GM18873 (cell line): ENCODE measurements at regions not wholly inside any gene's neighbourhood (a gene's known extent, or its start where the extent isn't known, plus 50 kb on each side); places are given as distances from the start of the nearest gene placed in this dataset.

Experiments
- ATAC-seq: cut with Tn5 transposase; IDR thresholded peaks from one replicate; pipeline ENCODE4 v1.9.1; 2021; ENCODE audit warnings: mild to moderate bottlenecking, moderate library complexity, moderate number of reproducible peaks; ENCODE audit not compliant: unreplicated experiment, low FRiP score

DNA sequence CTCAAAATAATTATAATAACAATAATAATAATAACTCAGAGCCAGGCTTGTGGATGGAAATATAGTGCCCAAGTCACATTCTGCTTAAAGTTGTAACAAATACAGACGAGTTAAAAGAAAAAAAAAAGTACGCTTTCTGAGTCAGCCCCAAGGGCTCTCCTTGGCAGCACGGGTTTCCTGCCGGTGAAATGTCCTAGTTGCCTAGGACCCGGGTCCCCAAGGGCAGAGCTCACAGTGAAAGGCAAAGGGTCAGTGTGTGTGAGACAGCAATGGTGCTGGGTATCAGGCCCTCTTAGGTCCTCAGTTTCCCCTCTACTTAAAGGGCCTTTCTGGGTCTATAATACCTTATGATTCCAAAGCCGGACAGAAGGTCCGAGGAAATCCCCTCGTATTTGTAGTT is 96.3 kb upstream of the CLMN start:
- ATAC-seq: no peak

- no peak for ATAC-seq
Observed at GRCh38 chr14:95413289-95414215, 93.8 kb upstream of the CLMN start.

- ATAC-seq: no peak
Observed at GRCh38 chr14:95410838-95411237, 91.1 kb upstream of the CLMN start.

DNA sequence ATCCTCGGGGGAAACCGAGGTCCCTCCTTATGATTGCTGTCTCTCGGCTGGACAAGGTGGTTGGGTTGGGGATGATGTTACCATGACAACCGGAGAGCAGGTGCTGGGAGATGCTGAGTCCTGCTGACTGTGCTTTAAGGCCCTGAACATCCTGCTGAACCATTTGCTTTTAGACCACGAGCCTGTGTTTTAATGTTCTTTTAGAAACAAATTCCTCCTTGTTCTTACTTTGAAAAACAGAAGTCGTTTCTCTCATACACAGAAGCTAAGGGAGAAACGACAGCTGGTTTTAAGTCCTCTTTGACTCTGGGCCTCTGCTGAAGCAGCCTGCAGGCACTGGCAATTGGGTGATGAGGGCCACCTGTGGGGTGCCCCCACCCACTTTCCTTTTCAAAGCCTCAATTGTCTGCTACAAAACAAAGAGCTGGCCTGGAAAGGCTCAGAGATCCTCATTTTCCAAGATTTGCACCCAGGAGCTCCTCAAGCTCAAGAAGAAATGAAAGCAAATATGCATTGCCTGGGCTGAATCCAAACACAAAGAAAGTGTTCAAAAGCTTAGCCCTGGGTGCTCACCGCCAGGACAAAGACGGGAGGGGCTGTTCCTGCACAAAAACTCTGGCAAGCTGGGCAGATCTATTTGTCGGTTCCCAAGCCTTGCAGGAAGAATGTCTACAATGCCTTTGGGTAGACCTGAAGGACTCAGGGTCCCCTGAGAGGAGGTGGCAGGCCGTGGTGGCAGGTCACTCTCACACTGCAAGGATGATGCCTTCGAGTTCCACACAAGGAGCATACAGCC is 90.0 kb upstream of the CLMN start:
- no peak for ATAC-seq

DNA sequence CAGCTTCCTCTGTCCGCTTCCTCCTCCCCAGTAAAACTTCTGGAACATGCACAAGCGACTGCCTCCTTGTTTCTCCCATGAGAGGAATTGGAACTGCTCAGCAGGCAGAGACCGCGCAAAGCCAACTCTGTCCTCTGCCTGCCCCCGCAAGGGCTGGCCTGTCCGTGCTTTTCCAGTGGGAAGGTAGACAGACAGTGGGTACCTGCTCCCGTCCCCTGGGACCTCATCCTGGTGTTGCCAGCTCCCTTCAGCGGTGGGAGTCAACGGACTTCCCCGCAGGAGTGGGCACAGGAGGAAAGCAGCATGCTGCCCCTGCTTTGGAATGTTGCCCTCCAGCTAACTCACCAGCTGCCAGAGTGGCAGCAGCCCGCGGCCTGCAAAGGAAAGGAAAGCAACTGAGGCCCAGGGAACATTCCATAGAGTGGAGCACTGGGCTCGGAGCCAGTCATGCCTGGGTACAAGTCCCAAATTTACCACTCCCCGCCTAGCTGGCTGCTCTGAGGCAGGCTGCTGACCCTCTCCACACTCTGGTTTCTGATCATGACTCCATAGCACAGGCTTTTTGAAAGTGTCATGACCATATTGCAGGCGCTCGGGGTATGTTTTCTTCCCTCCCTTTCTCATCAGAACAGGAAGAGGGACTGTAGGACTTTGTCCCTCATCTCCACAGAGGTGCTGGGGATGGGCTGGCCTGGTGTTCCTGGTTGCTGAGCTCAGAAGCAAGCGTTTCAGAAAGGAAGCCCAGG is 89.2 kb upstream of the CLMN start:
- ATAC-seq: no peak

- no peak for ATAC-seq
Observed at GRCh38 chr14:95407354-95407753, 87.6 kb upstream of the CLMN start.

DNA sequence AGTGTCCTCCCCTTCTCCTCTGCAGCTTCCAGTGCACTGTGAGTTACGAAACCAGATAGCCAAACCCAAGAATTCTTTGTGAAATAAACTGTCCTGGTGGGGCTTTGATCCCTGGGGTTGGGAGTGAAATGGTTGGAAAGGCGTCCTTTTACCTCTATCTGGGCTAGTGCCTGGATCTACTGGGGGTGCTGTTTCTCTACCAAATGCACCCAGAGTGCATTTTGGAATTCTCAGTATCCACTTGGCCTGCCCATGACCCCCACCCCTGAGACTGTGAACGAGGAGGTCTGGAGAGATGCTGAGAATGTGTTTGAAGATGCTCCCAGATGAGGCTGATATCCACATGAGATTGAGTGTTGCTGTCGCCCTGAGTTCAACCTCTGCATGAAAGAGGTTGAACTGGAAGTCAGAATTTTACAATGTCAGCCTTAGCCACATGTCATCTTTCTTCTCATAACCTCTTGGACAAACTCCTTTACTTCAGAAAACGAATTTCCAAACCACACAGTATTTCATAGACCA is 87.1 kb upstream of the CLMN start:
- no peak for ATAC-seq

DNA sequence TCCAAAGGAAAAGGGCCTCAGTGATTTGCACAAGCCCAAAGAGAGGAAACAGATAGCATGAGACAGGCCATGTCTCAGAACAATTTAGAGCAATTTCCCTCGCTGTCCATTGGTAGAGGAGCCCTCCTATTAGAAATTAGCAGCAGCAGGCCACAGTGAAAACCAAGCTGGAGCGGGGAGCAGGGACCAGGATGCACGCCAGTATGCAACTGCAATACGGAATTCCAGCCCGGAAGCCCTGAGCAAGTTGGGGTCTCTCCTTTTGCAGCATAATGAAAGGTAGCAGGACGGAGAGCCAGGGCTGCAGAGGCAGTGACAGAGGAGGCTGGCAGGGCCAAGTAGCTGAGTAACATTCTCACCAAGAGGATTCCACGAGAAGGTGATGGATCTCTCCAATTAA is 84.9 kb upstream of the CLMN start:
- ATAC-seq: no peak

DNA sequence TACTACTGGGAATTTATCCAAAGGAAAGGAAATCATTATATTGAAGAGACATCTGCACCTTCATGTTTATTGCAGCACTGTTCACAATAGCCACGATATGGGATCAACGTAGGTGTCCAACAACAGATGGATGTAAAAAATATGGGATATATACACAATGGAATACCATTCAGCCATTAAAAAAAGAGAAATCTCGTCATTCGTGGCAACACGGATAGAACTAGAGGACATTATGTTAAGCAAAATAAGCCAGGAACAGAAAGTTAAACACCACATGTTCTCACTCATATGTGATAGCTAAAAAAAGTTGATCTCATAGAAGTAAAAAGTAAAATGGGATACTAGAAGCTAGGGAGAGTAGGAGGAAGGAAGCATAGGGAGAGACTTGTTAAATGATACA is 82.9 kb upstream of the CLMN start:
- ATAC-seq: no peak

DNA sequence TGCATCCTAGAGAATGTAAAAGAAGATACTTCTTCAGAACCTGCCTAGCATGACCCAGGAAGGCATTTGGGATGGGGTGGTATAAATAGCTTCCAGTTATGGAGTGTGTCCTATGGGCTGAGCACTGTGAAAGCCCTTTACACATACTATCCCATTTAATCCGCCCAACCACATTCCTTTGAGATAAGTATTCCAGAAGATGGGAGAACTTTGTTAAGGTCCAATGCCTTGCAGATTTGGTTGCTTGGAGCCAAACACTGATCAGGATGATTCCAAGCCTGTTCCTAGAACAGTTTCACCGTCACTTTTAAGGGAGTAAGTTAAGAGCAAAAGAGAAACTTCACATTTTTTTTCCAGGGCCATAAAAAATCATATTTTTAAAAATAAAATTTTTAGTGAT is 82.5 kb upstream of the CLMN start:
- no peak for ATAC-seq

DNA sequence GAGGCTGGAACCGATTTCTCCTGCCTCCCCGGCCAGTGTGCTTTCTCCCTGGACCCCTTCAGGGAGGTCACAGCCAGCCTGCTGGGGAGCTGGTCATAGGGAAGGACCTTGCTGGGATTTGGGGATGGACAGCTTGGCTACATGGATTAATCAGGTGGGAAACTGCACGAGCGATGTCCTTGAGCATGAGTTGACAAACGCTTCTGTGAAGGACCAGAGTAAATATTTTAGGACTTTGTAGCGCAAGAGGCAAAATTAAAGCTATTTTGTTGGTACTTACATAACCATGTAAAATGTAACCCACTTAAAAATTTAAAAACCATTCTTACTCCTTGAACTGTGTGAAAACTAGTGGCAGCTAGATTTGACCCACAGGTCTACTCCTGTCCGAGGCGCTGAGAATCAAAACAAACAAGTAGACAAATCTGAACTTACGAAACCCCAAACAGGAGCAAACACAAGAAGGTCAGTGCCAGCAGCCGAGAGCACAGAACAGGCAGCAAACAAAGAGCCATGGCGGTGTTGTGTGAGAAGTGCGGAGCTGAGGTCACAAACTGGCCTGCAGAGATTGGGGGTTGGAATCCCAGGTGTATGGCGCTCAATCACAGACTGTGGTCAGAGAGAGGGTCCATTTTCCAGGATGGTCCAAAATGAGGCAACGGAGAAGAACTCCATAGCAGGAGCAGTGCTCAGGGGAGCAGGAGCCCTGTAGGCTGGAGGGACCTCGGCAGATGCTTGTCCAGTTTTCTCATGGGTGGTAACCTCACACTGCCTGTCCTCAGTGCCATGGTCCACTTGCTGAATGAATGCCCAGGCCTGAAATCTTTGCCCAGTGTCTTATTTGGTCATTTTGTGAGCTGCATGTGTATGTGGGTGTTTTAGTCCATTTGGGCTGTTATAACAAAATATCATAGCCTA is 79.2 kb upstream of the CLMN start:
- no peak for ATAC-seq

DNA sequence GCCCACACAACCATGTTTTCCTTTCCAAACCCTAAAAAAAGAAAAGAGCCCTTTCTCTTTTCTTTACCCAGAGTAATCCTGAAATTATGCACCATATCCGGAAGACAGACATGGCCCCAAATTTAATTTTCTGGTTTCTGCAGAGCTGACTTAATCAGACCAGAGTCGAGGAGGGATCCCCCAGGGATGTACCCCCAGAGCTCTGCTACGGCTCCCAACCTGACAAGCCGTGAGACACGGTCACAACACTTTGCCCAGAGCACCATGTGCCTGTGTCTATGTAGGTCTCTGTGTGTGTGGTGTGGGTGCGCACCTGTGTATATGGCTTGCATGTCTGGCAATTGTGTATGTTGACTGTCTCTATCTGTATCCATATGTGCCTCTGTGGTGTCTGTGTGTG is 77.6 kb upstream of the CLMN start:
- no peak for ATAC-seq

- ATAC-seq: no peak
Observed at GRCh38 chr14:95396221-95396620, 76.5 kb upstream of the CLMN start.

- no peak for ATAC-seq
Observed at GRCh38 chr14:95395098-95395737, 75.5 kb upstream of the CLMN start.

DNA sequence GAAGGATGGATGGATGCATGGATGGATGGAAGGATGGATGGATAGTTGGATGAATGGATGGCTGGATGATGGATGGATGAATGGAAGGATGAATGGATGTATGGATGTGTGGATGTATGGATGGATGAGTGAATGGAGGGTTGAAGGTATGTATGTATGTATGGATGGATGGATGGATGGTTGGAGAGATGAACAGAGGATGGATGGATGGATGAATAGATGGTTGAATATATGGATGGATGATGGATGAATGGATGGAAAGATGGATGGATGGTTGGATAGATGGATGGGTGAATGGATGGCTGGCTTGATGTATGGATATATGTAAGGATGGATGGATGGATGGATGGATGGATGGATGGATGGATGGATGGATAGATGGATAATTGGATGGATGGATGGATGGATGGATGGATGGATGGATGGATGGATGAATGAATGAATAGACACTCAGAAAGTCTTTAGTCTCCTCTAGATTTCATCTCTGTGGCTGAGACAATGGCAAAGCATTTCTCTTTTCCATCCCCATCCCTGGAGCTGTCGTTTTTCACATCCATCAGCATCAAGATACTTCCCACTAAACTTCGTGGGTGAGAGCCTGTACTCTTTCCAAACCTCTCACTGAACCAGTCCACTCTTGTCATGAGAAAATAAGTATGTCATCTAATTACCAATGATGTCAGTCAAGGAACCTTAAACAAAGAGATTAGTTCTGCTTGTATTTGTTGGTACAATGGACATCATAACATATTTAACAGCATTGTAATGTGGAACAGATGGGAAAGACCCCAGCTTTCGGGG is 74.8 kb upstream of the CLMN start:
- ATAC-seq: no peak

DNA sequence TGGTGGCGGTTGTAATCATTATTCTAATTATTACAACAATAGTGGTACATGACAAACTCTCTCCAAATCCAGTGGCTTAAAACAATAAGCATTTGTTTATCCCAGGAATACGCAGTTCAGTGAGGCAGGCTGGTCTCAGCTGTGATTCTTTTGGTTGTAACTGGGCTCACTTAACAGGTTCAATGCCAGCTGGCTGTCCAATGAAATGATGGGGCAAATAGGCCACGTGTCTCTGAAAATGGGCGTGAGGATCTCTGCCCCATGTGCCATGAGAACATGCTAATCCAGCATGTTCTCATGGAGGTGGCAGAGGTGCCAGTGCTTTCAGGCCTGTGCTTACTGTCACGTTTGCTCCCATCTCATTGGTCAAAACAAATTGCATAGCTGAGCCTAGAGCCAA is 73.1 kb upstream of the CLMN start:
- no peak for ATAC-seq

- ATAC-seq: no peak
Observed at GRCh38 chr14:95391331-95391730, 71.6 kb upstream of the CLMN start.

DNA sequence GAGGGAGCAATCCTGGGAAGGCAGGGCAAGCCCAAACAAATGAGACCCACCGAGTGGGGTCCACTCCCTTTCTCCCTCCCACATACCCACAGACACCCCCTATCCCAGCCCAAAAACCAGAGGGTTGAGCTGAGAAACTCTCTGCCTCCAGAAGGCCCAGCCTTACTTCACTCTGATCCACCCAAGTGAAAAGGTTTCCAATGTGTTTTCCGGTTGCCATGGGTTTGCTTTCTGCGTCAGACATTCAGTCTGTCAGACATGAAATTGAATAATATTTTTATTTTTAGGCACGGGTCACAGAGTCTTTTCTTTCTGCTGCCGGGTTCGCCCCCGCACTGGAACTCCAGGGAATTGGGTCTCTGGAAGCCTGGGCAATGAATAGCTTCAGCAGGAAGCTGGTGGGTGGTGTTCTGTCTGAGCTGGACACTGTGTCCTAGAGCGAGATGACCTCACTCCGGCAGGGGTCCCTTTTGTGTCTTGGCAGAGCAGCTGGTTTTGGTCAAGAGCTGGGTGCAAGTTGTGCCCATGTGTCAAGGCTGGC is 69.8 kb upstream of the CLMN start:
- no peak for ATAC-seq
